Caco-2 (cell line): ENCODE measurements at regions not wholly inside any gene's neighbourhood (a gene's known extent, or its start where the extent isn't known, plus 50 kb on each side); places are given as distances from the start of the nearest gene placed in this dataset.

ENCODE experiments used
- BruUV-seq: library from RNA; stranded (reverse); fragments of 400-500 nt; replicated peaks from 2 replicates; lab custom pipeline; 2021; lab: Mats Ljungman, UMichigan
- CTCF ChIA-PET: fragments of 300-600 bp; sonication (Branson Sonifier 250); formaldehyde crosslinking; loops from one replicate; lab custom pipeline; 2022; ENCODE audit warnings: antibody characterized with exemption; lab: Charles Lee
- POLR2A ChIA-PET: fragments of 300-600 bp; sonication (Branson Sonifier 250); formaldehyde crosslinking; loops from one replicate; lab custom pipeline; 2022; ENCODE audit warnings: antibody characterized with exemption; lab: Charles Lee
- DNase-seq, 2 experiments: peaks; one replicate each; pipeline versions ENCODE4 v3.0.0 to v3.0.0-alpha.2; 2020 to 2022
- H3K27me3 ChIP-seq: replicated peaks from 2 replicates; pipeline ENCODE4 v1.6.0; 2011; ENCODE audit warnings: low read length; ENCODE audit not compliant: control insufficient read depth, insufficient read depth
- H3K36me3 ChIP-seq: 2 replicates; pipeline ENCODE4 v1.5.1; 2011; ENCODE audit warnings: low read length; ENCODE audit not compliant: control insufficient read depth, insufficient read depth
- H3K4me1 ChIP-seq: fragments of 250-450 bp; sonication (Bioruptor Pico); 2 replicates; pipeline ENCODE4 v1.5.1; 2020; ENCODE audit warnings: mild to moderate bottlenecking
- H3K4me3 ChIP-seq: 2 replicates; pipeline ENCODE4 v1.5.1; 2011; ENCODE audit warnings: low read depth, mild to moderate bottlenecking, control low read depth, low read length
- H3K9me3 ChIP-seq: fragments of 250-450 bp; sonication (Bioruptor Pico); 2 replicates; pipeline ENCODE4 v1.5.1; 2020; ENCODE audit warnings: mild to moderate bottlenecking, moderate library complexity
- H3K27ac Mint-ChIP-seq: one replicate; pipeline ENCODE4 v1.8.0; 2022; ENCODE audit warnings: mixed read lengths; ENCODE audit not compliant: unreplicated experiment
- H3K27me3 Mint-ChIP-seq: one replicate; pipeline ENCODE4 v1.8.0; 2022; ENCODE audit warnings: mixed read lengths; ENCODE audit not compliant: insufficient read depth, unreplicated experiment
- H3K36me3 Mint-ChIP-seq: one replicate; pipeline ENCODE4 v1.8.0; 2022; ENCODE audit warnings: mild to moderate bottlenecking, mixed read lengths; ENCODE audit not compliant: insufficient read depth, unreplicated experiment
- H3K4me1 Mint-ChIP-seq: one replicate; pipeline ENCODE4 v1.8.0; 2022; ENCODE audit warnings: low read depth, mixed read lengths; ENCODE audit not compliant: unreplicated experiment
- H3K4me3 Mint-ChIP-seq: one replicate; pipeline ENCODE4 v1.8.0; 2022; ENCODE audit warnings: mild to moderate bottlenecking, moderate library complexity, mixed read lengths; ENCODE audit not compliant: unreplicated experiment
- H3K9me3 Mint-ChIP-seq: one replicate; pipeline ENCODE4 v1.8.0; 2022; ENCODE audit warnings: mixed read lengths; ENCODE audit not compliant: unreplicated experiment
- CTCF ChIP-seq, 2 experiments: fragments of 200-600 bp in 1 of 2; IDR thresholded peaks; 1 replicate in 1 of 2; 2 replicates in 1 of 2; pipeline versions ENCODE4 v1.5.1 to v1.8.0; 2011 to 2022; ENCODE audit warnings: antibody characterized with exemption in 1 of 2, control low read depth in 1 of 2, inconsistent platforms in 1 of 2, low read depth in 1 of 2, low read length in 1 of 2, mild to moderate bottlenecking in 1 of 2, moderate library complexity in 1 of 2; ENCODE audit not compliant: insufficient read depth in 1 of 2, severe bottlenecking in 1 of 2, unreplicated experiment in 1 of 2
- intact Hi-C: fragments of 100-400 bp; cut with micrococcal nuclease; formaldehyde crosslinking; loops from one replicate; pipeline ENCODE4 v1.10.0; 2022; ENCODE audit not compliant: unreplicated experiment

GRCh38 chr11:109998921-109999320 is 94.3 kb upstream of the ZC3H12C start:
- no peaks in the 10 kb centered on the region for H3K9me3 Mint-ChIP-seq
- H3K27ac Mint-ChIP-seq: no peak overlapping the region
- H3K27me3 ChIP-seq: no peaks in the 10 kb centered on the region
- no peaks in the 10 kb centered on the region for H3K4me1 Mint-ChIP-seq
- no peaks in the 10 kb centered on the region for H3K36me3 ChIP-seq
- peaks cover 15% of the 10 kb centered on the region for H3K4me1 ChIP-seq
- BruUV-seq: no TSS peak
- ChIA-PET CTCF (interaction anchor here (1.0 kb wide), 1 partner anchor 60 kb away, joined by 3 read pairs; no protein-coding TSS in a partner anchor), POLR2A (no interaction called here)
- intact Hi-C loops: no loop called here
- no peaks in the 10 kb centered on the region for H3K36me3 Mint-ChIP-seq
- no peaks in the 10 kb centered on the region for H3K27me3 Mint-ChIP-seq
- DNase-seq: no peak
- H3K9me3 ChIP-seq: no peaks in the 10 kb centered on the region
- TF ChIP-seq CTCF (IDR thresholded peaks at IDR 0.05; ENCODE audit: insufficient read depth in 1 of 2, low read depth in 1 of 2, low read length in 1 of 2, severe bottlenecking in 1 of 2, unreplicated experiment in 1 of 2): no peak
- H3K4me3 Mint-ChIP-seq: no peak overlapping the region
- no peak overlapping the region for H3K4me3 ChIP-seq

- DNase-seq: peak in 1 of 2 experiments; percentile 12
- no peak overlapping the region for H3K4me3 ChIP-seq
- H3K27me3 ChIP-seq: no peaks in the 10 kb centered on the region
- no peak for TF ChIP-seq CTCF (IDR thresholded peaks at IDR 0.05; ENCODE audit: insufficient read depth in 1 of 2, low read depth in 1 of 2, low read length in 1 of 2, severe bottlenecking in 1 of 2, unreplicated experiment in 1 of 2)
- intact Hi-C loops: no loop called here
- peaks cover 13% of the 10 kb centered on the region for H3K4me1 ChIP-seq
- BruUV-seq: no TSS peak
- no peaks in the 10 kb centered on the region for H3K36me3 Mint-ChIP-seq
- H3K27ac Mint-ChIP-seq: no peak overlapping the region
- no peak overlapping the region for H3K4me3 Mint-ChIP-seq
- no peaks in the 10 kb centered on the region for H3K9me3 ChIP-seq
- no peaks in the 10 kb centered on the region for H3K36me3 ChIP-seq
- no peaks in the 10 kb centered on the region for H3K4me1 Mint-ChIP-seq
- no peaks in the 10 kb centered on the region for H3K9me3 Mint-ChIP-seq
- CTCF ChIA-PET: no interaction called here
- POLR2A ChIA-PET: no interaction called here
- no peaks in the 10 kb centered on the region for H3K27me3 Mint-ChIP-seq
Observed at GRCh38 chr11:110000031-110000502, 93.1 kb upstream of the ZC3H12C start.

- Histone ChIP-seq H3K9me3 (no peaks in the 10 kb centered on the region), H3K4me1 (peaks cover 13% of the 10 kb centered on the region), H3K27me3 (no peaks in the 10 kb centered on the region), H3K4me3 (no peak overlapping the region), H3K36me3 (no peaks in the 10 kb centered on the region)
- no peak overlapping the region for H3K4me3 Mint-ChIP-seq
- intact Hi-C loops: no loop called here
- POLR2A ChIA-PET: interaction anchor here (0.5 kb wide), 1 partner anchor 20 kb away, joined by 10 read pairs; no protein-coding TSS in a partner anchor
- H3K4me1 Mint-ChIP-seq: no peaks in the 10 kb centered on the region
- H3K27ac Mint-ChIP-seq: no peak overlapping the region
- BruUV-seq: no TSS peak
- TF ChIP-seq CTCF (IDR thresholded peaks at IDR 0.05; ENCODE audit: insufficient read depth in 1 of 2, low read depth in 1 of 2, low read length in 1 of 2, severe bottlenecking in 1 of 2, unreplicated experiment in 1 of 2): no peak
- CTCF ChIA-PET: no interaction called here
- no peaks in the 10 kb centered on the region for H3K27me3 Mint-ChIP-seq
- no peaks in the 10 kb centered on the region for H3K9me3 Mint-ChIP-seq
- DNase-seq: no peak
- H3K36me3 Mint-ChIP-seq: no peaks in the 10 kb centered on the region
Observed at GRCh38 chr11:110000850-110001249, 92.3 kb upstream of the ZC3H12C start.
